GM18870 (cell line): ENCODE measurements at regions not wholly inside any gene's neighbourhood (a gene's known extent, or its start where the extent isn't known, plus 50 kb on each side); places are given as distances from the start of the nearest gene placed in this dataset.
A peak's percentile ranks its signal among the peaks of the same experiment; 100 is the strongest.
"Not testable (repeated sequence)": the region's sequence is repeated elsewhere in the genome, so short reads cannot be mapped to it uniquely, and the experiment has no call there.

Source experiments
- ATAC-seq: cut with Tn5 transposase; IDR thresholded peaks from one replicate; pipeline ENCODE4 v1.9.1; 2021; ENCODE audit warnings: moderate library complexity; ENCODE audit not compliant: unreplicated experiment

GRCh38 chr6:40160826-40161225 lies 226.6 kb upstream of the MOCS1 start:
- no peak for ATAC-seq

- no peak for ATAC-seq
These were observed 225.6 kb upstream of the MOCS1 start for GRCh38 chr6:40159865-40160264.

- ATAC-seq = no peak
These were observed 218.6 kb upstream of the MOCS1 start for GRCh38 chr6:40152701-40153436.

GRCh38 chr6:40152196-40152595 lies 217.9 kb upstream of the MOCS1 start:
- ATAC-seq = no peak

- peak; percentile 78 for ATAC-seq
These were observed 214.8 kb upstream of the MOCS1 start for GRCh38 chr6:40148882-40149573.

GRCh38 chr6:40146902-40147301 lies 212.6 kb upstream of the MOCS1 start:
- no peak for ATAC-seq

GRCh38 chr6:40139447-40139846 lies 205.2 kb upstream of the MOCS1 start:
- no peak for ATAC-seq

- no peak for ATAC-seq
These were observed 204.0 kb upstream of the MOCS1 start for GRCh38 chr6:40138273-40138720.

GRCh38 chr6:40135491-40136072 lies 201.3 kb upstream of the MOCS1 start:
- no peak for ATAC-seq

GRCh38 chr6:40133981-40134380 lies 199.7 kb upstream of the MOCS1 start:
- not testable (repeated sequence) for ATAC-seq

GRCh38 chr6:40131675-40132074 lies 197.4 kb upstream of the MOCS1 start:
- ATAC-seq = no peak

GRCh38 chr6:40128127-40128526 lies 193.9 kb upstream of the MOCS1 start:
- no peak for ATAC-seq

GRCh38 chr6:40125680-40126394 lies 191.6 kb upstream of the MOCS1 start:
- ATAC-seq = no peak

- ATAC-seq = no peak
These were observed 190.7 kb upstream of the MOCS1 start for GRCh38 chr6:40124924-40125323.

GRCh38 chr6:40116832-40117231 lies 182.6 kb upstream of the MOCS1 start:
- ATAC-seq = no peak

GRCh38 chr6:40112350-40112749 lies 178.1 kb upstream of the MOCS1 start:
- ATAC-seq = no peak

GRCh38 chr6:40108736-40109135 lies 174.5 kb upstream of the MOCS1 start:
- ATAC-seq = no peak

- ATAC-seq = no peak
These were observed 172.6 kb upstream of the MOCS1 start for GRCh38 chr6:40106840-40107239.

GRCh38 chr6:40098774-40099173 lies 164.5 kb upstream of the MOCS1 start:
- ATAC-seq = no peak

- ATAC-seq = no peak
These were observed 163.3 kb upstream of the MOCS1 start for GRCh38 chr6:40097590-40097989.

- ATAC-seq = no peak
These were observed 149.1 kb upstream of the MOCS1 start for GRCh38 chr6:40083141-40083920.
